ENCODE measurements at regions not wholly inside any gene's neighbourhood (a gene's known extent, or its start where the extent isn't known, plus 50 kb on each side); places are given as distances from the start of the nearest gene placed in this dataset.

- H2BK12ac ChIP-seq (ENCODE audit: low read length) = no peak overlapping the region
- H3K4me1 ChIP-seq (ENCODE audit: control insufficient read depth in 1 of 2, insufficient read depth in 2 of 2, low read length in 2 of 2) = no peaks in the 10 kb centered on the region
- H3K79me2 ChIP-seq (ENCODE audit: control insufficient read depth, insufficient read depth, low read length, poor library complexity) = no peaks in the 10 kb centered on the region
- no peak overlapping the region for H3K4me3 ChIP-seq (ENCODE audit: low read depth, low read length)
- no CpG with 5 or more reads among the region's 1 CpG for WGBS (ENCODE audit: extremely low coverage, insufficient coverage, insufficient read length)
- DNase-seq = no peak
- H3K23ac ChIP-seq (ENCODE audit: low read length) = no peak overlapping the region
- no peaks in the 10 kb centered on the region for H3K9me3 ChIP-seq (ENCODE audit: insufficient read depth, low read depth, low read length)
- H2AK5ac ChIP-seq (ENCODE audit: low read length) = no peak overlapping the region
- no peak overlapping the region for H3K18ac ChIP-seq (ENCODE audit: low read length)
- no peak overlapping the region for H3K14ac ChIP-seq (ENCODE audit: low read length)
- no peak overlapping the region for H4K12ac ChIP-seq (ENCODE audit: low read depth, low read length)
- H2BK120ac ChIP-seq (ENCODE audit: insufficient read depth, low read length, poor library complexity) = no peak overlapping the region
- no peak overlapping the region for H4K8ac ChIP-seq (ENCODE audit: low read depth, low read length)
- no peak overlapping the region for H2AFZ ChIP-seq (ENCODE audit: insufficient read depth, low read length, poor library complexity)
- H3K27ac ChIP-seq (ENCODE audit: low read depth, low read length) = no peak overlapping the region
- H3K9ac ChIP-seq (ENCODE audit: low read length) = no peak overlapping the region
- H3K4me2 ChIP-seq (ENCODE audit: low read length) = no peak overlapping the region
- H3K36me3 ChIP-seq (ENCODE audit: control insufficient read depth in 1 of 2, insufficient read depth in 2 of 2, low read length in 2 of 2) = no peaks in the 10 kb centered on the region
- no peaks in the 10 kb centered on the region for H3K27me3 ChIP-seq (ENCODE audit: insufficient read depth, low read length)
- H4K91ac ChIP-seq (ENCODE audit: low read depth, low read length) = no peak overlapping the region
- no peaks in the 10 kb centered on the region for H3K79me1 ChIP-seq (ENCODE audit: low read length)
- H3K4ac ChIP-seq (ENCODE audit: low read depth, low read length) = no peak overlapping the region
- no peak overlapping the region for H2BK5ac ChIP-seq (ENCODE audit: low read depth, low read length, poor library complexity)
Measured at GRCh38 chr4:133982533-133983224, 218.9 kb downstream of the PABPC4L start.

GRCh38 chr4:133981327-133981726, 220.3 kb downstream of the PABPC4L start:
- Histone ChIP-seq H2BK120ac (ENCODE audit: insufficient read depth, low read length, poor library complexity) (no peak overlapping the region), H2BK12ac (ENCODE audit: low read length) (no peak overlapping the region), H3K4ac (ENCODE audit: low read depth, low read length) (no peak overlapping the region), H3K14ac (ENCODE audit: low read length) (no peak overlapping the region), H3K9ac (ENCODE audit: low read length) (no peak overlapping the region), H4K8ac (ENCODE audit: low read depth, low read length) (no peak overlapping the region), H2AK5ac (ENCODE audit: low read length) (no peak overlapping the region), H3K9me3 (ENCODE audit: insufficient read depth, low read depth, low read length) (no peaks in the 10 kb centered on the region), H3K27me3 (ENCODE audit: insufficient read depth, low read length) (no peaks in the 10 kb centered on the region), H3K27ac (ENCODE audit: low read depth, low read length) (no peak overlapping the region), H3K23ac (ENCODE audit: low read length) (no peak overlapping the region), H2BK5ac (ENCODE audit: low read depth, low read length, poor library complexity) (no peak overlapping the region), H2AFZ (ENCODE audit: insufficient read depth, low read length, poor library complexity) (no peak overlapping the region), H3K4me3 (ENCODE audit: low read depth, low read length) (no peak overlapping the region), H3K79me2 (ENCODE audit: control insufficient read depth, insufficient read depth, low read length, poor library complexity) (no peaks in the 10 kb centered on the region), H3K4me2 (ENCODE audit: low read length) (no peak overlapping the region), H3K79me1 (ENCODE audit: low read length) (no peaks in the 10 kb centered on the region), H4K12ac (ENCODE audit: low read depth, low read length) (no peak overlapping the region), H3K36me3 (ENCODE audit: control insufficient read depth in 1 of 2, insufficient read depth in 2 of 2, low read length in 2 of 2) (no peaks in the 10 kb centered on the region), H4K91ac (ENCODE audit: low read depth, low read length) (no peak overlapping the region), H3K18ac (ENCODE audit: low read length) (no peak overlapping the region), H3K4me1 (ENCODE audit: control insufficient read depth in 1 of 2, insufficient read depth in 2 of 2, low read length in 2 of 2) (no peaks in the 10 kb centered on the region)
- no CpG with 5 or more reads among the region's 2 CpGs for WGBS (ENCODE audit: extremely low coverage, insufficient coverage, insufficient read length)
- no peak for DNase-seq

- no peaks in the 10 kb centered on the region for H3K9me3 ChIP-seq (ENCODE audit: insufficient read depth, low read depth, low read length)
- no peak overlapping the region for H2AFZ ChIP-seq (ENCODE audit: insufficient read depth, low read length, poor library complexity)
- H3K14ac ChIP-seq (ENCODE audit: low read length) = no peak overlapping the region
- no peak overlapping the region for H3K9ac ChIP-seq (ENCODE audit: low read length)
- WGBS (ENCODE audit: extremely low coverage, insufficient coverage, insufficient read length) = no CpG with 5 or more reads among the region's 2 CpGs
- H3K4me3 ChIP-seq (ENCODE audit: low read depth, low read length) = no peak overlapping the region
- H3K4me1 ChIP-seq (ENCODE audit: control insufficient read depth in 1 of 2, insufficient read depth in 2 of 2, low read length in 2 of 2) = no peaks in the 10 kb centered on the region
- H3K4me2 ChIP-seq (ENCODE audit: low read length) = no peak overlapping the region
- no peak overlapping the region for H2AK5ac ChIP-seq (ENCODE audit: low read length)
- no peak overlapping the region for H2BK120ac ChIP-seq (ENCODE audit: insufficient read depth, low read length, poor library complexity)
- no peak overlapping the region for H2BK12ac ChIP-seq (ENCODE audit: low read length)
- H3K27ac ChIP-seq (ENCODE audit: low read depth, low read length) = no peak overlapping the region
- H2BK5ac ChIP-seq (ENCODE audit: low read depth, low read length, poor library complexity) = no peak overlapping the region
- no peaks in the 10 kb centered on the region for H3K27me3 ChIP-seq (ENCODE audit: insufficient read depth, low read length)
- no peak overlapping the region for H3K4ac ChIP-seq (ENCODE audit: low read depth, low read length)
- no peak overlapping the region for H3K18ac ChIP-seq (ENCODE audit: low read length)
- H3K23ac ChIP-seq (ENCODE audit: low read length) = no peak overlapping the region
- no peak overlapping the region for H4K91ac ChIP-seq (ENCODE audit: low read depth, low read length)
- H4K8ac ChIP-seq (ENCODE audit: low read depth, low read length) = no peak overlapping the region
- H3K79me1 ChIP-seq (ENCODE audit: low read length) = no peaks in the 10 kb centered on the region
- H3K36me3 ChIP-seq (ENCODE audit: control insufficient read depth in 1 of 2, insufficient read depth in 2 of 2, low read length in 2 of 2) = no peaks in the 10 kb centered on the region
- H4K12ac ChIP-seq (ENCODE audit: low read depth, low read length) = no peak overlapping the region
- no peaks in the 10 kb centered on the region for H3K79me2 ChIP-seq (ENCODE audit: control insufficient read depth, insufficient read depth, low read length, poor library complexity)
- no peak for DNase-seq
Measured at GRCh38 chr4:133972586-133972985, 229.0 kb downstream of the PABPC4L start.

GRCh38 chr4:133969202-133969848, 232.3 kb downstream of the PABPC4L start:
- no peak overlapping the region for H4K91ac ChIP-seq (ENCODE audit: low read depth, low read length)
- H3K4me2 ChIP-seq (ENCODE audit: low read length) = no peak overlapping the region
- no peak overlapping the region for H2BK5ac ChIP-seq (ENCODE audit: low read depth, low read length, poor library complexity)
- H2BK120ac ChIP-seq (ENCODE audit: insufficient read depth, low read length, poor library complexity) = no peak overlapping the region
- H3K27me3 ChIP-seq (ENCODE audit: insufficient read depth, low read length) = no peaks in the 10 kb centered on the region
- WGBS (ENCODE audit: extremely low coverage, insufficient coverage, insufficient read length) = 100% methylated on average over 2 of the region's 4 CpGs
- H3K18ac ChIP-seq (ENCODE audit: low read length) = no peak overlapping the region
- H4K12ac ChIP-seq (ENCODE audit: low read depth, low read length) = no peak overlapping the region
- H3K14ac ChIP-seq (ENCODE audit: low read length) = no peak overlapping the region
- H3K79me2 ChIP-seq (ENCODE audit: control insufficient read depth, insufficient read depth, low read length, poor library complexity) = no peaks in the 10 kb centered on the region
- no peak overlapping the region for H3K27ac ChIP-seq (ENCODE audit: low read depth, low read length)
- no peak overlapping the region for H2BK12ac ChIP-seq (ENCODE audit: low read length)
- no peak overlapping the region for H3K4ac ChIP-seq (ENCODE audit: low read depth, low read length)
- no peak overlapping the region for H3K4me3 ChIP-seq (ENCODE audit: low read depth, low read length)
- no peak overlapping the region for H2AFZ ChIP-seq (ENCODE audit: insufficient read depth, low read length, poor library complexity)
- H3K36me3 ChIP-seq (ENCODE audit: control insufficient read depth in 1 of 2, insufficient read depth in 2 of 2, low read length in 2 of 2) = no peaks in the 10 kb centered on the region
- no peak for DNase-seq
- H2AK5ac ChIP-seq (ENCODE audit: low read length) = no peak overlapping the region
- no peaks in the 10 kb centered on the region for H3K79me1 ChIP-seq (ENCODE audit: low read length)
- H3K9ac ChIP-seq (ENCODE audit: low read length) = no peak overlapping the region
- no peak overlapping the region for H4K8ac ChIP-seq (ENCODE audit: low read depth, low read length)
- H3K4me1 ChIP-seq (ENCODE audit: control insufficient read depth in 1 of 2, insufficient read depth in 2 of 2, low read length in 2 of 2) = no peaks in the 10 kb centered on the region
- no peak overlapping the region for H3K23ac ChIP-seq (ENCODE audit: low read length)
- no peaks in the 10 kb centered on the region for H3K9me3 ChIP-seq (ENCODE audit: insufficient read depth, low read depth, low read length)
